OCI-LY7 (cell line): ENCODE measurements at regions not wholly inside any gene's neighbourhood (a gene's known extent, or its start where the extent isn't known, plus 50 kb on each side); places are given as distances from the start of the nearest gene placed in this dataset.

Experiments used
- CTCF ChIP-seq: fragments of 200-600 bp; sonication (generic); conservative IDR thresholded peaks from 2 replicates; pipeline ENCODE4 v1.5.1; 2014; ENCODE audit warnings: mild to moderate bottlenecking, antibody characterized with exemption, low read length, moderate library complexity, mixed read lengths
- EZH2phosphoT487 ChIP-seq: fragments of 200-600 bp; sonication (generic); IDR thresholded peaks from 2 replicates; pipeline ENCODE4 v1.6.1; 2018; ENCODE audit warnings: low read depth, borderline replicate concordance, mild to moderate bottlenecking, mixed run types, antibody characterized with exemption, low read length, moderate library complexity, mixed read lengths

GRCh38 chr2:5555636-5556035 lies 136.5 kb upstream of the SOX11 start:
- TF ChIP-seq CTCF (no peak), EZH2phosphoT487 (no peak)
